ENCODE measurements at regions not wholly inside any gene's neighbourhood (a gene's known extent, or its start where the extent isn't known, plus 50 kb on each side); places are given as distances from the start of the nearest gene placed in this dataset.

DNA sequence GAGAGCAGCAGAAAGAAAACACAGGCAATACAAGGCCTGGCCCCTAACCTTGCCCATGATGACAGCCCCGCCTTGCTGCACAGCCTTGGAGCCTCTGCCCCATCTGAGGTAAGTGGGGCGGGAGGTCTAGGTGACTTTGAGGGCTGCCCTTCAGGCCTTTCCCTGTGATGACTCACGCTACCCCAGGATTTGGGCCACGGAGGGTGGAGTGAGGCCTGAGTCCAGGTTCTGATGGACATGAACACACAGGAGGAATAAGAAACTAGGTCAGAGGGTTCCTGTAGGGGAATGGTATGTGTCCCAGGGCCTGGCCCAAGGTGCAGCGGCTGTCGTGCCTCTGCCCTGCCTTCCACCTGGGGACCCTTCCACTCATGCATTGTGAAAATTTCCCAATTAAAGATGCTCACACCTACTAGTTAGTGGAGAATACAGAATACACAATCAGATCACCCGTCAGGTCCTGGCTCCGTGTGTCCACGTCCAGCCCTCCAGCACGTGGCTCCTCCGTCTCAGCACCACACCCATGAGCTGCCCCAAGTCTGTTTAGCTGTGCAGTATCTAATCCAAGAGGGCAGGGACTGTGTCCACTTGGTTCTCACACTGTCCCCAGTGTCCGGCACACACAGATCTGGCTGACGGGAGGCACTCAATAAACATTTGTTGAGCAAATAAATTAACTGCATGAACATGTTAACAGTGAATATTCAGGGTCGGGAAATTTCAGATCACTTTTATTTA, 111.0 kb downstream of the CHST1 start:
- Histone ChIP-seq H3K27ac (no peak overlapping the region), H3K4me1 (ENCODE audit: low read depth, poor library complexity, severe bottlenecking) (no peaks in the 10 kb centered on the region), H3K9ac (no peak overlapping the region), H3K27me3 (ENCODE audit: insufficient read depth, low read depth) (no peaks in the 10 kb centered on the region), H3K79me2 (ENCODE audit: insufficient read depth, low read depth) (no peaks in the 10 kb centered on the region), H3K4me3 (IDR thresholded peaks at IDR 0.05; ENCODE audit: insufficient read depth, low read depth, low read length) (no peak overlapping the region), H2AFZ (ENCODE audit: low read depth) (no peak overlapping the region), H3K36me3 (ENCODE audit: insufficient read depth) (no peaks in the 10 kb centered on the region), H4K20me1 (ENCODE audit: insufficient read depth) (no peaks in the 10 kb centered on the region), H3K4me2 (no peak overlapping the region)
- TF ChIP-seq CTCF (conservative IDR thresholded peaks at IDR 0.05; ENCODE audit: low read depth, low read length): no peak

GRCh38 chr11:45553383-45553936, 112.0 kb downstream of the CHST1 start:
- Histone ChIP-seq H2AFZ (ENCODE audit: low read depth) (no peak overlapping the region), H3K4me3 (IDR thresholded peaks at IDR 0.05; ENCODE audit: insufficient read depth, low read depth, low read length) (no peak overlapping the region), H3K4me1 (ENCODE audit: low read depth, poor library complexity, severe bottlenecking) (no peaks in the 10 kb centered on the region), H4K20me1 (ENCODE audit: insufficient read depth) (no peaks in the 10 kb centered on the region), H3K36me3 (ENCODE audit: insufficient read depth) (no peaks in the 10 kb centered on the region), H3K9ac (no peak overlapping the region), H3K27ac (no peak overlapping the region), H3K4me2 (no peak overlapping the region), H3K79me2 (ENCODE audit: insufficient read depth, low read depth) (no peaks in the 10 kb centered on the region), H3K27me3 (ENCODE audit: insufficient read depth, low read depth) (no peaks in the 10 kb centered on the region)
- no peak for TF ChIP-seq CTCF (conservative IDR thresholded peaks at IDR 0.05; ENCODE audit: low read depth, low read length)

DNA sequence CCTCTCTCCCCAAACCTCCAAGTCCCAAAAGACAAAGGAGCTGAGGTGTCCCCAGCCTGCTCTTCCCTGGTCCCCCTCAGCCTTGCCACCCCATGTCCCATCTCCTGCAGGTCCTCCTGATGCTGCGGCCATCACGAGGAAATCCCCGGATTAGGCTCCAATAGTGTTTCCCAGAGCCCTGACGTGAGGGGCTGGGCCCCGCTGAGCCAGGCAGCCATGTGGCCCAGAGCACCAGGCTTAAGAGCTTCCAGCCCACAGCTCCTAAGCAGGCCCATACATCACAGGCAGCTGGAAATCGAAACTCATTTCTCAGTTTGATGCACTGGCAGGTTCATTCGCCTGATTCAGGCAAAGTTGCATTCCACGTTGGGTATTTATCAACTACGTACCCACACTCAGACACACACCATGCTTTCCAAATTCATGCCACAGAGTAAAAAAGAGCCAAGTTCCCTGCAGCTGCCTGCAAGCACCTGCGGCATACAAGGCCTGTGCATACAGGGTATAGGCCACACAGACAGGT, 114.2 kb downstream of the CHST1 start:
- no peak overlapping the region for H3K27ac ChIP-seq
- no peak for TF ChIP-seq CTCF (conservative IDR thresholded peaks at IDR 0.05; ENCODE audit: low read depth, low read length)
- H3K4me1 ChIP-seq (ENCODE audit: low read depth, poor library complexity, severe bottlenecking): no peaks in the 10 kb centered on the region
- no peaks in the 10 kb centered on the region for H4K20me1 ChIP-seq (ENCODE audit: insufficient read depth)
- H3K79me2 ChIP-seq (ENCODE audit: insufficient read depth, low read depth): no peaks in the 10 kb centered on the region
- H3K4me3 ChIP-seq (IDR thresholded peaks at IDR 0.05; ENCODE audit: insufficient read depth, low read depth, low read length): no peak overlapping the region
- H3K4me2 ChIP-seq: no peak overlapping the region
- H2AFZ ChIP-seq (ENCODE audit: low read depth): no peak overlapping the region
- H3K36me3 ChIP-seq (ENCODE audit: insufficient read depth): no peaks in the 10 kb centered on the region
- H3K9ac ChIP-seq: no peak overlapping the region
- H3K27me3 ChIP-seq (ENCODE audit: insufficient read depth, low read depth): no peaks in the 10 kb centered on the region

DNA sequence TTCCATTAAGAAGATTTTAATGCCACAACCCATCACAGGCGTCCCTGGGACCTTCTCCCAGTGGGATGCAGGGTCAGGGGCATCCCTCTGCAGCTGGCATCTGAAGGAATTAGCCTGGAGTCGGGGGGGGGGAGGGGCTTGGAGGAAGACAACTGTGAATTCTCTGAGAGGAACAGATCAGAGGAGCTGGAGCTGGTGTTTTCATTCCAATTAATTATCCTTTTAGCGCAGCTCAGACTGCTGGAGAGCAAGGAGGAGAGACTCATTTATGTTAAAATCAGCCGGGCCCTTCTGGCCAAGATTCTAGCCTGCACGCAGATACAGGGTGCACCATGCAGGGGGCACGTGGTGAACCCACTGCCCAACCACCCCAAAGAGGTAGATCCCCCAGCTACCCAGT, 116.2 kb downstream of the CHST1 start:
- Histone ChIP-seq H2AFZ (ENCODE audit: low read depth) (no peak overlapping the region), H3K27me3 (ENCODE audit: insufficient read depth, low read depth) (no peaks in the 10 kb centered on the region), H3K4me1 (ENCODE audit: low read depth, poor library complexity, severe bottlenecking) (no peaks in the 10 kb centered on the region), H3K4me2 (no peak overlapping the region), H3K79me2 (ENCODE audit: insufficient read depth, low read depth) (no peaks in the 10 kb centered on the region), H3K4me3 (IDR thresholded peaks at IDR 0.05; ENCODE audit: insufficient read depth, low read depth, low read length) (no peak overlapping the region), H3K27ac (no peak overlapping the region), H3K36me3 (ENCODE audit: insufficient read depth) (no peaks in the 10 kb centered on the region), H4K20me1 (ENCODE audit: insufficient read depth) (no peaks in the 10 kb centered on the region), H3K9ac (no peak overlapping the region)
- TF ChIP-seq CTCF (conservative IDR thresholded peaks at IDR 0.05; ENCODE audit: low read depth, low read length): no peak

Data from KMS-11 (cell line).